Uterus (tissue), 3 donors: ENCODE measurements at regions not wholly inside any gene's neighbourhood (a gene's known extent, or its start where the extent isn't known, plus 50 kb on each side); places are given as distances from the start of the nearest gene placed in this dataset.

ENCODE experiments used
- DNase-seq, 2 donors: peaks; one replicate each; pipeline ENCODE4 v3.0.0-alpha.2; 2019 to 2020
- H3K27ac ChIP-seq, 2 donors: fragments of 200-600 bp; sonication (generic); 1 replicate in 1 of 2; 2 replicates in 1 of 2; pipeline ENCODE4 v1.5.1; 2016 to 2018
- H3K27me3 ChIP-seq, 2 donors: fragments of 200-600 bp; sonication (generic); one replicate each; pipeline ENCODE4 v1.5.1; 2018 to 2019; ENCODE audit warnings: control low read depth in 1 of 2
- H3K36me3 ChIP-seq, 2 donors: fragments of 200-600 bp; sonication (generic); one replicate each; pipeline ENCODE4 v1.5.1; 2019; ENCODE audit warnings: control low read depth in 1 of 2
- H3K4me1 ChIP-seq, 2 donors: fragments of 200-600 bp; sonication (generic); one replicate each; pipeline ENCODE4 v1.5.1; 2018 to 2019; ENCODE audit warnings: control low read depth in 1 of 2
- H3K4me3 ChIP-seq, 2 donors: fragments of 200-600 bp; sonication (generic); 1 replicate in 1 of 2; 2 replicates in 1 of 2; pipeline ENCODE4 v1.5.1; 2018 to 2019; ENCODE audit warnings: mild to moderate bottlenecking in 1 of 2
- H3K9me3 ChIP-seq, 2 donors: fragments of 200-600 bp; sonication (generic); one replicate each; pipeline ENCODE4 v1.5.1; 2019; ENCODE audit warnings: control low read depth in 1 of 2
- CTCF ChIP-seq, 4 experiments: fragments of 200-600 bp in 2 of 4; fragments of 450-650 bp in 2 of 4; sonication (generic) in 2 of 4; IDR thresholded peaks; one replicate each; pipeline ENCODE4 v1.5.1; 2016 to 2019; ENCODE audit warnings: antibody characterized with exemption in 4 of 4, mild to moderate bottlenecking in 2 of 4, moderate library complexity in 1 of 4
- POLR2A ChIP-seq, 2 donors: fragments of 450-650 bp; IDR thresholded peaks; one replicate each; pipeline ENCODE4 v1.6.1; 2016; ENCODE audit warnings: antibody characterized with exemption in 2 of 2, mild to moderate bottlenecking in 1 of 2, moderate library complexity in 1 of 2
- intact Hi-C: fragments of 100-400 bp; cut with DNase I; formaldehyde crosslinking; loops from one replicate; pipeline ENCODE4 v1.15.1; 2023; ENCODE audit warnings: low total_unique reads
- donor health status: DM: yes; HTN: yes; CAD: no.

- H3K4me3 ChIP-seq, result no peak overlapping the region
- no peak overlapping the region for H3K27ac ChIP-seq
- TF ChIP-seq CTCF (IDR thresholded peaks at IDR 0.05) (no peak), POLR2A (IDR thresholded peaks at IDR 0.05) (no peak)
- H3K4me1 ChIP-seq, result no peaks in the 10 kb centered on the region
- intact Hi-C loops, result no loop called here
- H3K27me3 ChIP-seq, result no peaks in the 10 kb centered on the region
- peaks cover 0 to 14% of the 10 kb centered on the region in 2 donors for H3K9me3 ChIP-seq
- DNase-seq, result no peak
- H3K36me3 ChIP-seq, result no peaks in the 10 kb centered on the region
These were observed 111.0 kb downstream of the FOXL3 start for GRCh38 chr7:400901-401485.

- Histone ChIP-seq H3K9me3 (peaks cover 0 to 13% of the 10 kb centered on the region in 2 donors), H3K4me3 (no peak overlapping the region), H3K27me3 (no peaks in the 10 kb centered on the region), H3K27ac (no peak overlapping the region), H3K4me1 (no peaks in the 10 kb centered on the region), H3K36me3 (no peaks in the 10 kb centered on the region)
- intact Hi-C loops, result no loop called here
- no peak for TF ChIP-seq POLR2A (IDR thresholded peaks at IDR 0.05)
- no peak for DNase-seq
These were observed 111.5 kb downstream of the FOXL3 start for GRCh38 chr7:401495-401894.

- intact Hi-C loops, result no loop called here
- DNase-seq, result no peak
- Histone ChIP-seq H3K36me3 (no peaks in the 10 kb centered on the region), H3K9me3 (no peaks in the 10 kb centered on the region), H3K4me1 (no peaks in the 10 kb centered on the region), H3K4me3 (no peak overlapping the region), H3K27ac (no peak overlapping the region), H3K27me3 (no peaks in the 10 kb centered on the region)
- TF ChIP-seq POLR2A (IDR thresholded peaks at IDR 0.05), result no peak
- TF ChIP-seq CTCF (IDR thresholded peaks at IDR 0.05), result no peak
These were observed 114.7 kb downstream of the PDGFA start for GRCh38 chr7:404812-405488.

GRCh38 chr7:405489-406211 is 114.0 kb downstream of the PDGFA start:
- DNase-seq, result peak in 1 of 2 donors; percentile 11
- Histone ChIP-seq H3K4me3 (no peak overlapping the region), H3K27ac (no peak overlapping the region), H3K27me3 (no peaks in the 10 kb centered on the region), H3K36me3 (no peaks in the 10 kb centered on the region), H3K4me1 (no peaks in the 10 kb centered on the region), H3K9me3 (no peaks in the 10 kb centered on the region)
- intact Hi-C loops, result no loop called here
- no peak for TF ChIP-seq CTCF (IDR thresholded peaks at IDR 0.05)
- TF ChIP-seq POLR2A (IDR thresholded peaks at IDR 0.05), result no peak

- H3K27me3 ChIP-seq, result no peaks in the 10 kb centered on the region
- no peak overlapping the region for H3K27ac ChIP-seq
- H3K4me1 ChIP-seq, result no peaks in the 10 kb centered on the region
- no peaks in the 10 kb centered on the region for H3K9me3 ChIP-seq
- DNase-seq, result no peak
- no peak overlapping the region for H3K4me3 ChIP-seq
- no peak for TF ChIP-seq POLR2A (IDR thresholded peaks at IDR 0.05)
- no peak for TF ChIP-seq CTCF (IDR thresholded peaks at IDR 0.05)
- intact Hi-C loops, result no loop called here
- H3K36me3 ChIP-seq, result no peaks in the 10 kb centered on the region
These were observed 111.7 kb downstream of the PDGFA start for GRCh38 chr7:407721-408539.
